ENCODE measurements at regions not wholly inside any gene's neighbourhood (a gene's known extent, or its start where the extent isn't known, plus 50 kb on each side); places are given as distances from the start of the nearest gene placed in this dataset.

DNA sequence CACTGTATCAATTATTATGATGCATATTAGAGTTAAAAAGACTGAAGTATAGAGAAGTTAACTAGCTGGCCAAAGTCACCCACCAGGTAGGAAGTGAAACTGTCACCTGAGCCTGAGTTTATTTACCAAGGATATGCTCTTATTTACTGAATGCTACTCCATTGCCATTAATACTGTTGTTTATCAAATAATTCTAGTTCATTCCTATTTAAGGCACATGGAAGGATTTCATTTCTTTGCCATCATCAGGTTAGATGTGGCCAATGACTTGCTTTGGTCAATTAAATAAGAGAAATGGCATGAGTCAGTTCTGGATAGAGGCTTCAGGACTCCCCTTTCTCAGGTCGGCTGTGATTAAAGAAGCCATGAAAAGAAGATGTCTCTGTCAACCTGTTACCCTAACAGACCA is 169.6 kb downstream of the KCNJ2 start:
- Histone ChIP-seq H2BK120ac (ENCODE audit: insufficient read depth, low read length, poor library complexity) (no peak overlapping the region), H4K12ac (ENCODE audit: low read depth, low read length) (no peak overlapping the region), H3K4me2 (ENCODE audit: low read length) (no peak overlapping the region), H3K9me3 (ENCODE audit: insufficient read depth, low read depth, low read length) (no peaks in the 10 kb centered on the region), H3K4ac (ENCODE audit: low read depth, low read length) (no peak overlapping the region), H2AFZ (ENCODE audit: insufficient read depth, low read length, poor library complexity) (no peak overlapping the region), H4K8ac (ENCODE audit: low read depth, low read length) (no peak overlapping the region), H3K23ac (ENCODE audit: low read length) (no peak overlapping the region), H2BK12ac (ENCODE audit: low read length) (no peak overlapping the region), H2AK5ac (ENCODE audit: low read length) (no peak overlapping the region), H3K27me3 (ENCODE audit: insufficient read depth, low read length) (no peaks in the 10 kb centered on the region), H3K4me1 (ENCODE audit: control insufficient read depth in 1 of 2, insufficient read depth in 2 of 2, low read length in 2 of 2) (no peaks in the 10 kb centered on the region), H3K36me3 (ENCODE audit: control insufficient read depth in 1 of 2, insufficient read depth in 2 of 2, low read length in 2 of 2) (no peaks in the 10 kb centered on the region), H3K9ac (ENCODE audit: low read length) (no peak overlapping the region), H3K14ac (ENCODE audit: low read length) (no peak overlapping the region), H3K18ac (ENCODE audit: low read length) (no peak overlapping the region), H3K79me2 (ENCODE audit: control insufficient read depth, insufficient read depth, low read length, poor library complexity) (no peaks in the 10 kb centered on the region), H3K27ac (ENCODE audit: low read depth, low read length) (no peak overlapping the region), H3K79me1 (ENCODE audit: low read length) (no peaks in the 10 kb centered on the region), H4K91ac (ENCODE audit: low read depth, low read length) (no peak overlapping the region), H2BK5ac (ENCODE audit: low read depth, low read length, poor library complexity) (no peak overlapping the region), H3K4me3 (ENCODE audit: low read depth, low read length) (no peak overlapping the region)
- no CpG with 5 or more reads among the region's 1 CpG for WGBS (ENCODE audit: extremely low coverage, insufficient coverage, insufficient read length)
- DNase-seq = no peak

DNA sequence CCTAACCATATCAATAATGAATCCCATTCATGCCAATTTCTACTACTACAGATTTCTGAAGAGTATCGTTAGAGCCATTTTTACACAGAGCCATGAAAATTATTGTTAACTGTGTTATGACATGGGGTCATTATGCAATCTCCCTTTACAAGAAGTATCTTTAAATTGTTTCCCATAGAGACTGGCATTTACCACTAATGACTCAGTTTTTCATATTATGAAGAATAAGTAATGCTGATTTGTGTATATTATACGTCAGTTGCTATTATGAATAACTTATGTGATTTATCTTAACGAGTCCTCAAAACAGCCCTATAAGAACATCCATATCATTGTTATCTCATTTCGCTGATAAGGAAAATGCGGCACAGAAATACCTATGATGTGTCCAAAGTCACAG is 173.8 kb downstream of the KCNJ2 start:
- no CpG with 5 or more reads among the region's 5 CpGs for WGBS (ENCODE audit: extremely low coverage, insufficient coverage, insufficient read length)
- Histone ChIP-seq H3K79me2 (ENCODE audit: control insufficient read depth, insufficient read depth, low read length, poor library complexity) (no peaks in the 10 kb centered on the region), H2BK120ac (ENCODE audit: insufficient read depth, low read length, poor library complexity) (no peak overlapping the region), H3K36me3 (ENCODE audit: control insufficient read depth in 1 of 2, insufficient read depth in 2 of 2, low read length in 2 of 2) (no peaks in the 10 kb centered on the region), H4K8ac (ENCODE audit: low read depth, low read length) (no peak overlapping the region), H3K79me1 (ENCODE audit: low read length) (no peaks in the 10 kb centered on the region), H4K12ac (ENCODE audit: low read depth, low read length) (no peak overlapping the region), H3K4me1 (ENCODE audit: control insufficient read depth in 1 of 2, insufficient read depth in 2 of 2, low read length in 2 of 2) (no peaks in the 10 kb centered on the region), H3K18ac (ENCODE audit: low read length) (no peak overlapping the region), H3K27me3 (ENCODE audit: insufficient read depth, low read length) (no peaks in the 10 kb centered on the region), H3K9me3 (ENCODE audit: insufficient read depth, low read depth, low read length) (no peaks in the 10 kb centered on the region), H3K9ac (ENCODE audit: low read length) (no peak overlapping the region), H3K23ac (ENCODE audit: low read length) (no peak overlapping the region), H3K27ac (ENCODE audit: low read depth, low read length) (no peak overlapping the region), H2BK12ac (ENCODE audit: low read length) (no peak overlapping the region), H2AK5ac (ENCODE audit: low read length) (no peak overlapping the region), H2AFZ (ENCODE audit: insufficient read depth, low read length, poor library complexity) (no peak overlapping the region), H3K14ac (ENCODE audit: low read length) (no peak overlapping the region), H2BK5ac (ENCODE audit: low read depth, low read length, poor library complexity) (no peak overlapping the region), H3K4me2 (ENCODE audit: low read length) (no peak overlapping the region), H3K4me3 (ENCODE audit: low read depth, low read length) (no peak overlapping the region), H3K4ac (ENCODE audit: low read depth, low read length) (no peak overlapping the region), H4K91ac (ENCODE audit: low read depth, low read length) (no peak overlapping the region)
- DNase-seq = no peak

DNA sequence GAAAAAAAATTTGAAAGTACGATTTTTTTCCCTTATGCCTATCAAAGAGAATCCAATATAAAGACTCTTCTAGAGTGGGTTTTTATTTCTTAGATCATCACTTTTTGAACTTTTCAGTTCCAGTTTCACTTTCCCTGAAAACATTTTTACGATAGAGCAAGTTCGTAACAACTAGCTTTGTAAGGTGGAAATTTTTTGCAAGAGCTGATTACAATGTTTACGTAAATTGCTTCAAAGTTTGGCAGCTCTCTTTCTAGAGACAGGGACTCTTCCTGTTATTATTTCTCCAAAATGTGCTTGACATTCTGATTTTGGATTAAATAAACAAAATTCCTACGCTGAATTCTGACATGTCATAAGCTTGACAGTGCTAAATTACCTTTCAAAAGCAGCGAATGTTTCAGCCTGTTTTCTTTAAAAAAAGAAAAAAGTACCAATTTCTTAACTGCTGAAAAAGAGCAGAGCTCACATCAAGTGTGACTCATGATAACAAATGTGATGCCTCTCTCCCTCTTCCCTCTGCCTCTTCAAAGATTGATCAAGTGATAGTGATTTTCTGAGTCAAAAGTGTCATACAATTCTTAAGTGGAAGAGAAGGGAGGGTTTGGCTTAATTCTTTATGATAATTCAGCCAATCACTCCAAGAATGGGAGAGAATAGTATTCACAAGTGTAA is 175.2 kb downstream of the KCNJ2 start:
- H3K79me2 ChIP-seq (ENCODE audit: control insufficient read depth, insufficient read depth, low read length, poor library complexity) = no peaks in the 10 kb centered on the region
- H2BK12ac ChIP-seq (ENCODE audit: low read length) = no peak overlapping the region
- no peak overlapping the region for H2BK5ac ChIP-seq (ENCODE audit: low read depth, low read length, poor library complexity)
- H2BK120ac ChIP-seq (ENCODE audit: insufficient read depth, low read length, poor library complexity) = no peak overlapping the region
- H3K14ac ChIP-seq (ENCODE audit: low read length) = no peak overlapping the region
- H3K4me2 ChIP-seq (ENCODE audit: low read length) = no peak overlapping the region
- H3K9me3 ChIP-seq (ENCODE audit: insufficient read depth, low read depth, low read length) = no peaks in the 10 kb centered on the region
- H3K4me1 ChIP-seq (ENCODE audit: control insufficient read depth in 1 of 2, insufficient read depth in 2 of 2, low read length in 2 of 2) = no peaks in the 10 kb centered on the region
- H4K12ac ChIP-seq (ENCODE audit: low read depth, low read length) = no peak overlapping the region
- H4K91ac ChIP-seq (ENCODE audit: low read depth, low read length) = no peak overlapping the region
- H4K8ac ChIP-seq (ENCODE audit: low read depth, low read length) = no peak overlapping the region
- no peak overlapping the region for H3K27ac ChIP-seq (ENCODE audit: low read depth, low read length)
- no peak overlapping the region for H3K18ac ChIP-seq (ENCODE audit: low read length)
- H3K4ac ChIP-seq (ENCODE audit: low read depth, low read length) = no peak overlapping the region
- no peak overlapping the region for H3K23ac ChIP-seq (ENCODE audit: low read length)
- H3K4me3 ChIP-seq (ENCODE audit: low read depth, low read length) = no peak overlapping the region
- H2AFZ ChIP-seq (ENCODE audit: insufficient read depth, low read length, poor library complexity) = no peak overlapping the region
- H3K27me3 ChIP-seq (ENCODE audit: insufficient read depth, low read length) = no peaks in the 10 kb centered on the region
- H3K9ac ChIP-seq (ENCODE audit: low read length) = no peak overlapping the region
- WGBS (ENCODE audit: extremely low coverage, insufficient coverage, insufficient read length) = no CpG with 5 or more reads among the region's 6 CpGs
- H2AK5ac ChIP-seq (ENCODE audit: low read length) = no peak overlapping the region
- H3K36me3 ChIP-seq (ENCODE audit: control insufficient read depth in 1 of 2, insufficient read depth in 2 of 2, low read length in 2 of 2) = no peaks in the 10 kb centered on the region
- DNase-seq = peak in 1 of 2 donors; percentile 11
- no peaks in the 10 kb centered on the region for H3K79me1 ChIP-seq (ENCODE audit: low read length)

DNA sequence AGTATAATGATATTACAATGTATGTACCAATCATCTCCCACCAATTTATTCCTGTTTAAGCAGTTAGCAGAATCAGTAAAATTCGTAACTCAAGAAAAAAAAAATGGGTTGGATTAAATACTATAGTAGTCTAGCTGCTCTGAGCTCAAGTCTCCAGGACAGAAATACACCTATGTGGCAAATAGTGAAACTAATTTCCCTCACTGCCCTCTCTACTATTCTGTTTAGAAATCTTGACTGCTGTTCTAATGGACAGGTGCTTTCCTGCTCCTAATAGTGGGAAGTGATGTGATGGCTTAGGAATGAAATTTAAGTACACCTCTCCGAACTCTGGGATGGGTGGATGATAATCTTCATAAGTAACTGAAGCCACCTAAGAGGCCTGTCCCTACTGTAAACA is 175.7 kb downstream of the KCNJ2 start:
- Histone ChIP-seq H3K79me2 (ENCODE audit: control insufficient read depth, insufficient read depth, low read length, poor library complexity) (no peaks in the 10 kb centered on the region), H3K27ac (ENCODE audit: low read depth, low read length) (no peak overlapping the region), H4K12ac (ENCODE audit: low read depth, low read length) (no peak overlapping the region), H3K27me3 (ENCODE audit: insufficient read depth, low read length) (no peaks in the 10 kb centered on the region), H3K79me1 (ENCODE audit: low read length) (no peaks in the 10 kb centered on the region), H2BK12ac (ENCODE audit: low read length) (no peak overlapping the region), H3K14ac (ENCODE audit: low read length) (no peak overlapping the region), H2BK5ac (ENCODE audit: low read depth, low read length, poor library complexity) (no peak overlapping the region), H2BK120ac (ENCODE audit: insufficient read depth, low read length, poor library complexity) (no peak overlapping the region), H3K9me3 (ENCODE audit: insufficient read depth, low read depth, low read length) (no peaks in the 10 kb centered on the region), H2AK5ac (ENCODE audit: low read length) (no peak overlapping the region), H3K23ac (ENCODE audit: low read length) (no peak overlapping the region), H3K18ac (ENCODE audit: low read length) (no peak overlapping the region), H3K4me3 (ENCODE audit: low read depth, low read length) (no peak overlapping the region), H4K91ac (ENCODE audit: low read depth, low read length) (no peak overlapping the region), H4K8ac (ENCODE audit: low read depth, low read length) (no peak overlapping the region), H3K9ac (ENCODE audit: low read length) (no peak overlapping the region), H3K4me2 (ENCODE audit: low read length) (no peak overlapping the region), H3K36me3 (ENCODE audit: control insufficient read depth in 1 of 2, insufficient read depth in 2 of 2, low read length in 2 of 2) (no peaks in the 10 kb centered on the region), H3K4me1 (ENCODE audit: control insufficient read depth in 1 of 2, insufficient read depth in 2 of 2, low read length in 2 of 2) (no peaks in the 10 kb centered on the region), H3K4ac (ENCODE audit: low read depth, low read length) (no peak overlapping the region), H2AFZ (ENCODE audit: insufficient read depth, low read length, poor library complexity) (no peak overlapping the region)
- no peak for DNase-seq
- WGBS (ENCODE audit: extremely low coverage, insufficient coverage, insufficient read length) = no CpG with 5 or more reads among the region's 2 CpGs
